Upper lobe of left lung (tissue), 4 donors: ENCODE measurements at regions not wholly inside any gene's neighbourhood (a gene's known extent, or its start where the extent isn't known, plus 50 kb on each side); places are given as distances from the start of the nearest gene placed in this dataset.

ENCODE experiments used
- POLR2A ChIP-seq, 4 donors: fragments of 450-650 bp; IDR thresholded peaks; one replicate each; pipeline ENCODE4 v1.5.1; 2016 to 2017; ENCODE audit warnings: antibody characterized with exemption in 4 of 4, mild to moderate bottlenecking in 2 of 4
- POLR2AphosphoS5 ChIP-seq, 2 donors: sonication (generic); formaldehyde crosslinking; IDR thresholded peaks; one replicate each; pipeline ENCODE4 v1.5.1; 2017; ENCODE audit warnings: antibody characterized with exemption in 2 of 2
- TF ChIP-seq, protein P1 (sequence below), 6 experiments: fragments of 450-650 bp in 4 of 6; fragments of 200-600 bp in 2 of 6; sonication (generic) in 2 of 6; IDR thresholded peaks; one replicate each; pipeline ENCODE4 v1.5.1; 2016 to 2019; ENCODE audit warnings: antibody characterized with exemption in 6 of 6

GRCh38 chr11:36774603-36775002 is 176.6 kb upstream of the RAG2 start:
- TF ChIP-seq, protein P1, sequence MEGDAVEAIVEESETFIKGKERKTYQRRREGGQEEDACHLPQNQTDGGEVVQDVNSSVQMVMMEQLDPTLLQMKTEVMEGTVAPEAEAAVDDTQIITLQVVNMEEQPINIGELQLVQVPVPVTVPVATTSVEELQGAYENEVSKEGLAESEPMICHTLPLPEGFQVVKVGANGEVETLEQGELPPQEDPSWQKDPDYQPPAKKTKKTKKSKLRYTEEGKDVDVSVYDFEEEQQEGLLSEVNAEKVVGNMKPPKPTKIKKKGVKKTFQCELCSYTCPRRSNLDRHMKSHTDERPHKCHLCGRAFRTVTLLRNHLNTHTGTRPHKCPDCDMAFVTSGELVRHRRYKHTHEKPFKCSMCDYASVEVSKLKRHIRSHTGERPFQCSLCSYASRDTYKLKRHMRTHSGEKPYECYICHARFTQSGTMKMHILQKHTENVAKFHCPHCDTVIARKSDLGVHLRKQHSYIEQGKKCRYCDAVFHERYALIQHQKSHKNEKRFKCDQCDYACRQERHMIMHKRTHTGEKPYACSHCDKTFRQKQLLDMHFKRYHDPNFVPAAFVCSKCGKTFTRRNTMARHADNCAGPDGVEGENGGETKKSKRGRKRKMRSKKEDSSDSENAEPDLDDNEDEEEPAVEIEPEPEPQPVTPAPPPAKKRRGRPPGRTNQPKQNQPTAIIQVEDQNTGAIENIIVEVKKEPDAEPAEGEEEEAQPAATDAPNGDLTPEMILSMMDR (IDR thresholded peaks at IDR 0.05), result no peak
- TF ChIP-seq POLR2A (IDR thresholded peaks at IDR 0.05) (no peak), POLR2AphosphoS5 (IDR thresholded peaks at IDR 0.05) (no peak)
